Loucy (cell line): ENCODE measurements at regions not wholly inside any gene's neighbourhood (a gene's known extent, or its start where the extent isn't known, plus 50 kb on each side); places are given as distances from the start of the nearest gene placed in this dataset.

Experiments used
- CTCF ChIP-seq: fragments of 200-600 bp; sonication (generic); conservative IDR thresholded peaks from 2 replicates; pipeline ENCODE4 v1.5.1; 2014; ENCODE audit warnings: mild to moderate bottlenecking, antibody characterized with exemption, low read length
- EZH2phosphoT487 ChIP-seq: fragments of 200-600 bp; IDR thresholded peaks from 2 replicates; pipeline ENCODE4 v1.6.1; 2018; ENCODE audit warnings: antibody characterized with exemption, mild to moderate bottlenecking, moderate library complexity, borderline replicate concordance

- TF ChIP-seq CTCF, result no peak
- TF ChIP-seq EZH2phosphoT487, result no peak
Measured at GRCh38 chr7:70944516-70944915, 187.4 kb upstream of the GALNT17 start.
